GM21786 (cell line): ENCODE measurements at regions not wholly inside any gene's neighbourhood (a gene's known extent, or its start where the extent isn't known, plus 50 kb on each side); places are given as distances from the start of the nearest gene placed in this dataset.
"Not testable (repeated sequence)": the region's sequence is repeated elsewhere in the genome, so short reads cannot be mapped to it uniquely, and the experiment has no call there.

ENCODE experiments used
- ATAC-seq: cut with Tn5 transposase; IDR thresholded peaks from one replicate; pipeline ENCODE4 v1.9.1; 2021; ENCODE audit not compliant: unreplicated experiment

- no peak for ATAC-seq
These were observed 285.8 kb upstream of the TRPC5 start for GRCh38 chrX:112368371-112368770.

- ATAC-seq = no peak
These were observed 284.5 kb upstream of the TRPC5 start for GRCh38 chrX:112367065-112367464.

- no peak for ATAC-seq
These were observed 277.3 kb upstream of the TRPC5 start for GRCh38 chrX:112359906-112360305.

- no peak for ATAC-seq
These were observed 273.4 kb upstream of the TRPC5 start for GRCh38 chrX:112355931-112356330.

GRCh38 chrX:112341598-112341997 is 259.0 kb upstream of the TRPC5 start:
- ATAC-seq = no peak

GRCh38 chrX:112313201-112313600 is 230.6 kb upstream of the TRPC5 start:
- ATAC-seq = no peak

GRCh38 chrX:112306027-112306426 is 223.5 kb upstream of the TRPC5 start:
- ATAC-seq = no peak

- no peak for ATAC-seq
These were observed 197.4 kb upstream of the TRPC5 start for GRCh38 chrX:112279940-112280339.

- ATAC-seq = no peak
These were observed 188.4 kb upstream of the TRPC5 start for GRCh38 chrX:112270991-112271390.

GRCh38 chrX:112266136-112266535 is 183.6 kb upstream of the TRPC5 start:
- ATAC-seq = no peak

GRCh38 chrX:112259375-112259774 is 176.8 kb upstream of the TRPC5 start:
- no peak for ATAC-seq

GRCh38 chrX:112254896-112255295 is 172.3 kb upstream of the TRPC5 start:
- no peak for ATAC-seq

GRCh38 chrX:112247714-112248113 is 165.1 kb upstream of the TRPC5 start:
- ATAC-seq = no peak

GRCh38 chrX:112235547-112235946 is 153.0 kb upstream of the TRPC5 start:
- no peak for ATAC-seq

GRCh38 chrX:112233164-112233563 is 150.6 kb upstream of the TRPC5 start:
- ATAC-seq = peak; percentile 52

- not testable (repeated sequence) for ATAC-seq
These were observed 144.2 kb upstream of the TRPC5 start for GRCh38 chrX:112226795-112227194.

- ATAC-seq = no peak
These were observed 140.8 kb upstream of the TRPC5 start for GRCh38 chrX:112223391-112223790.

GRCh38 chrX:112218388-112218787 is 135.8 kb upstream of the TRPC5 start:
- no peak for ATAC-seq

- ATAC-seq = peak; percentile 70
These were observed 128.9 kb upstream of the TRPC5 start for GRCh38 chrX:112211459-112211858.

GRCh38 chrX:112197840-112198239 is 115.3 kb upstream of the TRPC5 start:
- ATAC-seq = no peak

GRCh38 chrX:112190646-112191045 is 108.1 kb upstream of the TRPC5 start:
- ATAC-seq = no peak

- not testable (repeated sequence) for ATAC-seq
These were observed 98.8 kb upstream of the TRPC5 start for GRCh38 chrX:112181361-112181760.

GRCh38 chrX:112164420-112164819 is 81.8 kb upstream of the TRPC5 start:
- no peak for ATAC-seq

GRCh38 chrX:112163906-112164305 is 81.3 kb upstream of the TRPC5 start:
- ATAC-seq = no peak
